ENCODE measurements at regions not wholly inside any gene's neighbourhood (a gene's known extent, or its start where the extent isn't known, plus 50 kb on each side); places are given as distances from the start of the nearest gene placed in this dataset.
A peak's percentile ranks its signal among the peaks of the same experiment; 100 is the strongest.

- DNase-seq: no peak
Measured at GRCh38 chr13:107233541-107233940, 665.6 kb upstream of the ARGLU1 start.

GRCh38 chr13:107231944-107232343 lies 664.0 kb upstream of the ARGLU1 start:
- DNase-seq: no peak

GRCh38 chr13:107223867-107224266 lies 655.9 kb upstream of the ARGLU1 start:
- DNase-seq: no peak

GRCh38 chr13:107222597-107222996 lies 654.7 kb upstream of the ARGLU1 start:
- DNase-seq: no peak

GRCh38 chr13:107220245-107220644 lies 652.3 kb upstream of the ARGLU1 start:
- DNase-seq: no peak

GRCh38 chr13:107217251-107217650 lies 649.3 kb upstream of the ARGLU1 start:
- no peak for DNase-seq

GRCh38 chr13:107216046-107216755 lies 648.3 kb upstream of the ARGLU1 start:
- no peak for DNase-seq

- DNase-seq: peak; percentile 96
Measured at GRCh38 chr13:107211073-107211472, 643.1 kb upstream of the ARGLU1 start.

- DNase-seq: peak; percentile 30
Measured at GRCh38 chr13:107210723-107211030, 642.7 kb upstream of the ARGLU1 start.

GRCh38 chr13:107209824-107210722 lies 642.1 kb upstream of the ARGLU1 start:
- DNase-seq: peak; percentile 78

- no peak for DNase-seq
Measured at GRCh38 chr13:107208889-107209288, 641.0 kb upstream of the ARGLU1 start.

GRCh38 chr13:107205318-107206104 lies 637.6 kb upstream of the ARGLU1 start:
- peak; percentile 70 for DNase-seq

GRCh38 chr13:107203146-107203847 lies 635.4 kb upstream of the ARGLU1 start:
- DNase-seq: peak; percentile 22

- peak; percentile 56 for DNase-seq
Measured at GRCh38 chr13:107202371-107203023, 634.6 kb upstream of the ARGLU1 start.

- peak; percentile 63 for DNase-seq
Measured at GRCh38 chr13:107200491-107200890, 632.6 kb upstream of the ARGLU1 start.

GRCh38 chr13:107192289-107192688 lies 624.4 kb upstream of the ARGLU1 start:
- DNase-seq: peak; percentile 43

GRCh38 chr13:107190065-107190464 lies 622.1 kb upstream of the ARGLU1 start:
- no peak for DNase-seq

GRCh38 chr13:107185889-107186288 lies 618.0 kb upstream of the ARGLU1 start:
- DNase-seq: peak; percentile 85

GRCh38 chr13:107170270-107170931 lies 602.5 kb upstream of the ARGLU1 start:
- DNase-seq: no peak

- DNase-seq: peak; percentile 19
Measured at GRCh38 chr13:107157271-107157670, 589.3 kb upstream of the ARGLU1 start.

- peak; percentile 13 for DNase-seq
Measured at GRCh38 chr13:107144432-107144831, 576.5 kb upstream of the ARGLU1 start.

GRCh38 chr13:107141767-107142166 lies 573.8 kb upstream of the ARGLU1 start:
- no peak for DNase-seq
